Activated CD4-positive, alpha-beta T cell treated with anti-CD3 and anti-CD28 coated beads, Interleukin-2, Interleukin-4, amounts not matched to agents 100 ng/mL and 50 ng/mL, durations not matched to agents 16 hours and 8 hours (primary cell): ENCODE measurements at regions not wholly inside any gene's neighbourhood (a gene's known extent, or its start where the extent isn't known, plus 50 kb on each side); places are given as distances from the start of the nearest gene placed in this dataset.
"Not testable (repeated sequence)": the region's sequence is repeated elsewhere in the genome, so short reads cannot be mapped to it uniquely, and the experiment has no call there.

Experiments
- DNase-seq: peaks from one replicate; pipeline ENCODE4 v3.0.0-alpha.2; 2020; ENCODE audit warnings: low spot score

DNA sequence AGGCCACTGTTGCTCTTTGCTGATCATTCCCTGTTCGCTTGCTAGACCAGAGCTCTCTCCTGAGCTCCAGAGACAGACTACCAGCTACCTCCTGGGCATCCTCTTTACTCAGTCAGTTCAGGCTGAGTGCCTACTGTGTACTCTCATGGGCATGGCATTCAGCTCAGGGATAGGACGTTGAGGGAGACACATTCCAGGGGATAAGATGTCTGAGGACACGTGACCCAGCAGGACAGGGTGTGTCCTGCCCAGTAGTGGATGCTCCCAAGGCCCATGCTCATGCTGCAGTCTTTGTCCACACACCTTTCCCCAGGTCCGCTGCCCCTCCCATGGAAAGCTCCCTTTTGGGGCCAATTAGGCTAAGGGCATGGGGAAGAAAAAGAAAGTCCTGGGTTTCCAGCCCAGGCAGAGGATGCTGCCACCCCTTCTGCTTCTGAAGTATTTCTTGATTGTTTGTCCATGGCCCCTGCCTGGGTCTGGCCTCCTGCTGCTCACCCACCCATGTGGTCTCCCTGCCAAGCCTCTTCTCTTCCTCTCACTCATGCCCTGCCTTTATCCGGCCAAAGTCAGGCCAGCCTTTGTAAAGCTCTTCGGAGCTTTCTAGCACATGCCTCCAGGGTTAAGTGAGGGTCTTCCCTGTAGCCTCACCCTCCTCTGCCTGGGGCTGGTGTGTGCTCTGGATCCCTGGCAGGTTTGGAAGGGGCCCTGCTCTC lies 60.5 kb upstream of the PITX1 start:
- no peak for DNase-seq

DNA sequence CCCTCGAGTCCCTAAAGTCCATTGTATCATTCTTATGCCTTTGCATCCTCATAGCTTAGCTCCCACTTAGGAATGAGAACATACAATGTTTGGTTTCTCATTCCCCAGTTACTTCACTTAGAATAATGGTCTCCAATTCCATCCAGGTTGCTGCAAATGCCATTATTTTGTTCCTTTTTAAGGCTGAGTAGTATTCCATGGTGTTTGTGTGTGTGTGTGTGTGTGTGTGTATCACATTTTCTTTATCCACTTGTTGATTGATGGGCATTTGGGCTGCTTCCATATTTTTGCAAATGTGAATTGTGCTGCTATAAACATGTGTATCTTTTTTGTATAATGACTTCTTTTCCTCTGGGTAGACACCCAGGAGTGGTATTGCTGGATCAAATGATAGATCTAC lies 59.5 kb upstream of the PITX1 start:
- not testable (repeated sequence) for DNase-seq

DNA sequence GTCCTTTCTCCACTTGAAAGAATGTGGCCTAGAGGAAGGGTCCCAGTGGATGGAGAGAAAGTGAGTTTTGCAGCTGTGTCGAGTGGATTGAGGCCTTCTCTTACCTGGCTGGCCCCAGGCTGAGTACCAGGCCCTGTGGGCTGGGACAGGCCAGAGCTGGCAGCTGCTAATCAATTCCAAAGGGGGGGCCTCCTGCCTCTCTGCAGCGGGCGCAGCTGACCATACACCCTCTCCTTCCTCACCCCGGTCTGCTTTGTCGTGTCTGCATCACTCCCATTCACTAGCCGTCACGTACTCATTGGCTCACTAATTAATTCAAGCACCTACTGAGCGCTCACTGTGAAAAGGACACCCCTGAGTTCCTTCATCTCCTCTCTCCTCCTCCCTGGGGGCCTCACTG lies 58.4 kb upstream of the PITX1 start:
- no peak for DNase-seq

DNA sequence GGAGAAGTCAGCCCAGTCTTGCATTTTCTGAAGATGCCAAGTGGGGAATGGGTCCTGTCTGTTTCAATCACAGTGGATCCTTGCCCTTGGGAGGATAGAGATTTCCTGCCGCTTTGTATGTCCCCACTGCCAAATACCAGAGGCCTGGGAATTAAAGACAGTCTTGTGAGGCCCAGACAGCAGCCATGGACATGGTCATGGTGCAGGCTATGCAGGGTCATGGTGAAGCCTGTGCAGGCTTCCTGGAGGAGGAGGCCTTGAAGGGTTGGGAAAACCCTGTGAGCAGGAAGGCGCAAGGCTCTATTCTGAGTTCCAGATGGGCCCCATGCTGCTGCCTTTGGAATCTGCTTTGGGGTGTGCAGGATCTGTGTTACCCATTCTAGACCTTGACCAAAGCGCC lies 57.3 kb upstream of the PITX1 start:
- DNase-seq, result no peak

DNA sequence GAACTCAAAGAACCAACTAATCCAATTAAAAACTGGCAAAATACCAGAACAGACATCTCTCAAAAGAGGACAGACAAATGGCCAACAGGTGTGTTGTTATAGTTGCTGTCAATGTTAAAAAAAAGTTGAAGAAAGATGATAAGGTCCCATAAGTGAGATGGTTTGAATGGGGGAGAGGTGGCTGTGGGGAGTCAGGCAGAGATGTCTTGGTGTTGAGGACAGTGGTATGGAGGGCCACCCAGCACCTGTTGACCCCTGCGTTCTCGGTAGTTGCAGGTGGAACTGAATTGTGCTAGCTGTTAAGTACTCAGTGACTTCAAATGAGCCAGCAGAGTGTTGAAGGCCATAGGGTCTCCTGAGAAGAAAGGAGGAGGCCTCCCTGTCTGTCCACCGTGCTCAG lies 55.9 kb upstream of the PITX1 start:
- DNase-seq, result no peak

DNA sequence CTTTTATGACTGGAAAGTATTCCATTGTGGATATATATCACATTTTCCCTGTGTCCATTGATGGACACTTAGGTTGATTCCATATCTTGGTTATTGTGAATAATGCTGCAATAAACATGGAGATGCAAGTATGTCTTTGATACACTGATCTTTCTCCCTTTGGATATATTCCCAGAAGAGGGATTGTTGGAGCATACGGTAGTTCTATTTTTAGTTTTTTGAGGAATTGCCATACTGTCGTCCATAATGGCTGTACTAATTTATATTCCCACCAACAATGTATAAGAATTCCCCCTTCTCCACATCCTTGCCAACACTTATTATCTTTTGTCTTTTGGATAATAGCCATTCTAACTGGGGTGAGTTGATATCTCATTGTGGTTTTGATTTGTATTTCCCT lies 54.9 kb upstream of the PITX1 start:
- no peak for DNase-seq

DNA sequence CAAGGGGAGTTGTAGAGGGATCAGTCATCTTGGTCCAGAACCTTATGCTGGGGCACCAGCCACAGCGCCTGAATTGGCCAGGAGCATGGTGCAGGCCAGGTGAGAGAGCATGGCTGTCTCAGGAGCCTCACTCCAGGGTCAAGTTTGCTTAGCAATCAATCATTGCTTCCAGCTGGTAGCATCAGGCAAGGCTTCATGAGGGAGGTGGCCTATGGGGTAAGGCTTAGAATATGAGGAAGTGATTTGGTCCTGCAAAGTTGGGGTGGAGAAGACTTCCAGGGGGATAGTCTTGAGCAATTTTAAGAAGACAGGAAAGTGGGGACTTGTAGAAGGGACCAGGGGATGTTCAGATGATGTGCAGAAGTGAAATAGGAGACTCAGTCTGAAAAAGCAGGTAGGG lies 53.9 kb upstream of the PITX1 start:
- no peak for DNase-seq

DNA sequence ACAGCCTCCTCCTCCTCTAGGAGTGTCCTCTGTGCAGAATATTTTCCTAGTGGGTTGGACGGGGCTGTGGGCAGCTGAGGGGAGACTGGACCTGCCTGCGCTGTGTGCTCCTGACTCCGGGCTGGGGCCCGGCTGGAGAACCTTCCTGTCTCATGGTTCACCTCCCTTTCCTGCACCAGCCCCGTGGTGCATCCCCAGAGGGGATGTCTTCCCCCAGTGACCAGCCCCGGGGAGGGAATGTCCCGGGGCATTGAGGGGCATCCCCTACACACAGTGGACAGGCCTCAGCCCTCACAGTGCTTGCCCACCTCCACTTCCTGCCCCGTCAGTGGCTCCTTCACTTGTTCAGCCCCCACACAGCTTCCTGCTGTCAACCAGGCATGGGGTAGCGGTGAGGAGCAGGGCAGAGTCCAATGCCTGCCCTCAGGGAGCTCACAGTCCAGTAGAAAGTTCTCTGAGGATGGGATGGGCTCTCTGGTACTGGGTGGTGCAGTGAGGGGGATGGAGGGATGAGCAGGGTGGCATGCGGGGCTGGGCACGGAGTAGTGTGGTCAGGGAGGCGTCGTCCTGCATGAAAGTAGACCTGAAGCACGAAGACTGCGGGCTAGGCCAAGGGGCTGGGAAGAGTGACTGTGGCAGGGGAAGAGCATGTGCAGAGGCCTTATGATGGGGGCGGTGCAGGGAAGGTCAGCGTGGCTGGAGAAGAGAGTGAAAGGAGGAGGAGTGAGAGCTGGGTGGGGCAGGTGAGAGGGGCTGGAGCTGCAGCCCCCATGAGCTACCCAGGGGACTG lies 52.1 kb upstream of the PITX1 start:
- no peak for DNase-seq

DNA sequence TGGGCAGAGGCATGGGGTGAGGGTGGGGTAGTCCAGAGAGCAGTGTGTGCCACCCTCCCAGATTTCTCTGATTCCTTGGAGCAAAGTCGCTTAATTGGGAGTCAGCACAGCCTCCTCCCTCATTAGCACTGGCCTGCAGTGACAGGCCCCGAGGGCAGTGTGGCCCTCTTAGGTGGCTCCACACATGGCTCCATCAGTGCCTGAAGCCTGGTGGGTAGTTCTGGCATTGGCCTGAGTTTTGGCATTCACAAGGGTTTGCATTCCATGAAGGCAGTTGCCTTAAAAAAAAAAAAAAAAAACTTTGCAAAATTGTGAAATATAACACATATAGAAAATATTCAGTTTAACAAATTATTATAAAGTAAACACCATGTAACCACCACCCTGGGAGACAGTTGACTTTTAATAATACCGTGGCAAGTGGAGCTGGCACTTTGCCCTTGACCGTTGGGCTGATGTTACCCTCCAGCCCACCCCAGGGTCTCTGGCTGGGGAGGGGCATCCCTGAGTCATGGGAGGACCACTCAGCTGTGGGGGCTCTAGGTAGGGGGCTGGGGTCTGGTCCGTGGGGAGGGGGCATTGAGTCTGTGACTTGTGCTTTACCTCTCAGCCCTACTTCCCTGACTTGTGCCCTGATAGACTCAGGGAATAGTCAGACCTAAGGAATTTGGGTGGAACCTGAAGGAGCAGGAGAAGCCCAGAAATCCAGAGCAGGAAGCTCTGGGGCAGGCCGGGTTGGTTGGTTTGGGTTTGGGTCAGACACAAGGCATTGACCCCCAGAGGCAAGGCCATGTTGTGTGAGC lies 51.3 kb upstream of the PITX1 start:
- no peak for DNase-seq
